ENCODE measurements at regions not wholly inside any gene's neighbourhood (a gene's known extent, or its start where the extent isn't known, plus 50 kb on each side); places are given as distances from the start of the nearest gene placed in this dataset.

- intact Hi-C loops (cut with micrococcal nuclease) (no loop called here), dilution Hi-C loops (cut with MboI; ENCODE audit: extremely low pct_ligation_motif_present, low sequenced_read_pairs) (no loop called here)
- Histone ChIP-seq H3K27me3 (ENCODE audit: control insufficient read depth in 2 of 2, insufficient read depth in 2 of 2, low read length in 2 of 2) (no peaks in the 10 kb centered on the region), H3K27ac (ENCODE audit: insufficient read depth, low read depth, low read length) (no peak overlapping the region), H3K36me3 (ENCODE audit: control insufficient read depth in 2 of 2, extremely low read depth in 1 of 2, insufficient read depth in 2 of 2, low read length in 2 of 2) (no peaks in the 10 kb centered on the region), H3K9me1 (replicated peaks; ENCODE audit: control insufficient read depth, extremely low read depth, insufficient read depth, low read length) (no peaks in the 10 kb centered on the region), H4K20me1 (replicated peaks; ENCODE audit: control insufficient read depth, extremely low read depth, insufficient read depth, low read length) (no peaks in the 10 kb centered on the region), H3K4me1 (ENCODE audit: control insufficient read depth, extremely low read depth, insufficient read depth, low read length) (no peaks in the 10 kb centered on the region), H3K9me3 (replicated peaks; ENCODE audit: control insufficient read depth, insufficient read depth, low read length) (no peaks in the 10 kb centered on the region), H3K79me2 (ENCODE audit: control insufficient read depth, insufficient read depth, low read length) (no peaks in the 10 kb centered on the region), H3K9ac (replicated peaks; ENCODE audit: extremely low read depth, insufficient read depth, low read length) (no peak overlapping the region), H2AFZ (ENCODE audit: low read depth, low read length) (no peak overlapping the region), H3K4me3 (replicated peaks in 1 of 3; ENCODE audit: insufficient read depth in 1 of 3, low read depth in 1 of 3, low read length in 3 of 3) (no peak overlapping the region), H3K4me2 (ENCODE audit: insufficient read depth, low read length) (no peak overlapping the region)
- no peak for TF ChIP-seq FOS (IDR thresholded peaks at IDR 0.05; ENCODE audit: borderline replicate concordance, insufficient read depth, low read length)
- TF ChIP-seq JUN (IDR thresholded peaks at IDR 0.05; ENCODE audit: borderline replicate concordance, insufficient read depth, insufficient read length, low read depth), result no peak
- no peak for TF ChIP-seq MYC (IDR thresholded peaks at IDR 0.05; ENCODE audit: low read depth, low read length)
- TF ChIP-seq CTCF (IDR thresholded peaks at IDR 0.05; ENCODE audit: extremely low read depth in 1 of 2, insufficient read depth in 1 of 2, low read depth in 1 of 2, low read length in 2 of 2), result no peak
- TF ChIP-seq EZH2 (IDR thresholded peaks at IDR 0.05; ENCODE audit: borderline replicate concordance, low read depth, low read length, severe bottlenecking), result no peak
- no peak for TF ChIP-seq MAX (IDR thresholded peaks at IDR 0.05; ENCODE audit: insufficient read depth, insufficient read length)
- TF ChIP-seq POLR2AphosphoS5 (IDR thresholded peaks at IDR 0.05; ENCODE audit: insufficient read depth, low read depth, low read length), result no peak
- ChIA-PET POLR2A (no interaction called here), CTCF (interaction anchor here (1.6 to 2.3 kb wide), 2 partner anchors 14 to 390 kb away, joined by 5 to 7 read pairs; no protein-coding TSS in a partner anchor)
- no peak for DNase-seq (ENCODE audit: low read depth, low spot score)
- FAIRE-seq, result no peak
- no TSS peak for BruUV-seq (replicated peaks)
Measured at GRCh38 chr4:19857991-19858390, 393.7 kb upstream of the SLIT2 start.

Data from endothelial cell of umbilical vein (primary cell).